ENCODE measurements at regions not wholly inside any gene's neighbourhood (a gene's known extent, or its start where the extent isn't known, plus 50 kb on each side); places are given as distances from the start of the nearest gene placed in this dataset.

GRCh38 chr9:108412755-108413154 is 443.0 kb downstream of the ACTL7B start:
- TF ChIP-seq POLR2AphosphoS5 (IDR thresholded peaks at IDR 0.05; ENCODE audit: low read depth) = no peak
- no peak for TF ChIP-seq STAT1 (IDR thresholded peaks at IDR 0.05; ENCODE audit: unreplicated experiment)
- peak; percentile 71 to 77 for TF ChIP-seq CTCF (conservative IDR thresholded peaks at IDR 0.05; ENCODE audit: low read depth in 2 of 2)
- TF ChIP-seq REST (IDR thresholded peaks at IDR 0.05; ENCODE audit: unreplicated experiment) = no peak
- no peak for TF ChIP-seq EZH2phosphoT487 (IDR thresholded peaks at IDR 0.05; ENCODE audit: unreplicated experiment)
- no peak for TF ChIP-seq EZH2 (IDR thresholded peaks at IDR 0.05; ENCODE audit: low read depth, unreplicated experiment)
- TF ChIP-seq ZNF331 (CRISPR knock-in tag; IDR thresholded peaks at IDR 0.05; ENCODE audit: low read depth) = no peak
- TF ChIP-seq ETS1 (IDR thresholded peaks at IDR 0.05) = no peak
- no peak for TF ChIP-seq CREB1 (CRISPR knock-in tag; IDR thresholded peaks at IDR 0.05; ENCODE audit: low read depth)

Data from GM23338 (cell line).